ENCODE measurements at regions not wholly inside any gene's neighbourhood (a gene's known extent, or its start where the extent isn't known, plus 50 kb on each side); places are given as distances from the start of the nearest gene placed in this dataset.

GRCh38 chr3:117596503-117596902 lies 886.9 kb downstream of the TUSC7 start:
- Mint-ChIP-seq H3K4me1 (ENCODE audit: low read depth) (no peaks in the 10 kb centered on the region), H3K27ac (no peak overlapping the region), H3K27me3 (no peaks in the 10 kb centered on the region), H3K4me3 (no peak overlapping the region), H3K9me3 (peaks cover 4% of the 10 kb centered on the region), H3K36me3 (ENCODE audit: low read depth) (no peaks in the 10 kb centered on the region)
- no peak overlapping the region for H3K4me3 ChIP-seq (ENCODE audit: low read length)
- no peaks in the 10 kb centered on the region for H3K27me3 ChIP-seq (ENCODE audit: control insufficient read depth in 1 of 2, insufficient read depth in 2 of 2, low read length in 2 of 2)
- H3K27ac ChIP-seq (ENCODE audit: low read depth in 1 of 2, low read length in 2 of 2): no peak overlapping the region
- TF ChIP-seq, protein P1, sequence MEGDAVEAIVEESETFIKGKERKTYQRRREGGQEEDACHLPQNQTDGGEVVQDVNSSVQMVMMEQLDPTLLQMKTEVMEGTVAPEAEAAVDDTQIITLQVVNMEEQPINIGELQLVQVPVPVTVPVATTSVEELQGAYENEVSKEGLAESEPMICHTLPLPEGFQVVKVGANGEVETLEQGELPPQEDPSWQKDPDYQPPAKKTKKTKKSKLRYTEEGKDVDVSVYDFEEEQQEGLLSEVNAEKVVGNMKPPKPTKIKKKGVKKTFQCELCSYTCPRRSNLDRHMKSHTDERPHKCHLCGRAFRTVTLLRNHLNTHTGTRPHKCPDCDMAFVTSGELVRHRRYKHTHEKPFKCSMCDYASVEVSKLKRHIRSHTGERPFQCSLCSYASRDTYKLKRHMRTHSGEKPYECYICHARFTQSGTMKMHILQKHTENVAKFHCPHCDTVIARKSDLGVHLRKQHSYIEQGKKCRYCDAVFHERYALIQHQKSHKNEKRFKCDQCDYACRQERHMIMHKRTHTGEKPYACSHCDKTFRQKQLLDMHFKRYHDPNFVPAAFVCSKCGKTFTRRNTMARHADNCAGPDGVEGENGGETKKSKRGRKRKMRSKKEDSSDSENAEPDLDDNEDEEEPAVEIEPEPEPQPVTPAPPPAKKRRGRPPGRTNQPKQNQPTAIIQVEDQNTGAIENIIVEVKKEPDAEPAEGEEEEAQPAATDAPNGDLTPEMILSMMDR (IDR thresholded peaks at IDR 0.05): no peak
- ChIA-PET POLR2A (no interaction called here), CTCF (no interaction called here)
- no peaks in the 10 kb centered on the region for H3K36me3 ChIP-seq (ENCODE audit: insufficient read depth, low read length)
- H3K9me3 ChIP-seq (ENCODE audit: control insufficient read depth in 1 of 2, insufficient read depth in 1 of 2, low read length in 2 of 2): peaks cover 0 to 3% of the 10 kb centered on the region in 2 experiments
- ATAC-seq (ENCODE audit: poor library complexity) (no peak), DNase-seq (no peak)
- H3K4me1 ChIP-seq (ENCODE audit: insufficient read depth, low read length): no peaks in the 10 kb centered on the region
- intact Hi-C loops (cut with DNase I, micrococcal nuclease): no loop called here

GRCh38 chr3:117597865-117598264 lies 888.3 kb downstream of the TUSC7 start:
- peaks cover 4% of the 10 kb centered on the region for H3K9me3 Mint-ChIP-seq
- Histone ChIP-seq H3K27ac (ENCODE audit: low read depth in 1 of 2, low read length in 2 of 2) (no peak overlapping the region), H3K4me1 (ENCODE audit: insufficient read depth, low read length) (no peaks in the 10 kb centered on the region), H3K9me3 (ENCODE audit: control insufficient read depth in 1 of 2, insufficient read depth in 1 of 2, low read length in 2 of 2) (peaks cover 0 to 3% of the 10 kb centered on the region in 2 experiments), H3K36me3 (ENCODE audit: insufficient read depth, low read length) (no peaks in the 10 kb centered on the region), H3K4me3 (ENCODE audit: low read length) (no peak overlapping the region), H3K27me3 (ENCODE audit: control insufficient read depth in 1 of 2, insufficient read depth in 2 of 2, low read length in 2 of 2) (no peaks in the 10 kb centered on the region)
- intact Hi-C loops (cut with DNase I, micrococcal nuclease): no loop called here
- DNase-seq: no peak
- ChIA-PET POLR2A (no interaction called here), CTCF (no interaction called here)
- no peak for ATAC-seq (ENCODE audit: poor library complexity)
- H3K27ac Mint-ChIP-seq: no peak overlapping the region
- no peaks in the 10 kb centered on the region for H3K36me3 Mint-ChIP-seq (ENCODE audit: low read depth)
- TF ChIP-seq, protein P1 (IDR thresholded peaks at IDR 0.05): no peak
- no peaks in the 10 kb centered on the region for H3K4me1 Mint-ChIP-seq (ENCODE audit: low read depth)
- H3K4me3 Mint-ChIP-seq: no peak overlapping the region
- H3K27me3 Mint-ChIP-seq: no peaks in the 10 kb centered on the region

DNA sequence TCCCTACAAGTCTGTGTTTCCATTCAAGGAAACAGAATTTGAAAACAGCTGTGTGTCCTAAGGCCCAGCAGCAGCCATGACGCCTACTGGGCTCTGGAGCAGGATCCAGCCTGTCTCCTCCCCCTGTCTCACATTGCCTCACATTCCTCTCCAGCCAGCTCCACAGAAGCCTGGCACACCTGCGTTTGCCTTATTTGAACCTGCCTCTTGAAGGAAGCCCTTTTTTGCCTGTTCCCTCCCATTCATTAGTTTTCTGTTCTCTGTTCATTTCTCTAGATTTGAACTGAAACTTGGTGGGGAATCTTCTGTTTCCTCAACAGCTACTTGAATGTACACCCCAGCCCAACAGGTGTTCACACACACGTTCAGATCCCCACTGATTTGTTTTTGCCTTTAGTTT lies 890.5 kb downstream of the TUSC7 start:
- intact Hi-C loops (cut with DNase I, micrococcal nuclease): no loop called here
- Histone ChIP-seq H3K27ac (ENCODE audit: low read depth in 1 of 2, low read length in 2 of 2) (no peak overlapping the region), H3K27me3 (ENCODE audit: control insufficient read depth in 1 of 2, insufficient read depth in 2 of 2, low read length in 2 of 2) (no peaks in the 10 kb centered on the region), H3K36me3 (ENCODE audit: insufficient read depth, low read length) (no peaks in the 10 kb centered on the region), H3K9me3 (ENCODE audit: control insufficient read depth in 1 of 2, insufficient read depth in 1 of 2, low read length in 2 of 2) (no peaks in the 10 kb centered on the region), H3K4me3 (ENCODE audit: low read length) (no peak overlapping the region), H3K4me1 (ENCODE audit: insufficient read depth, low read length) (no peaks in the 10 kb centered on the region)
- no peak overlapping the region for H3K4me3 Mint-ChIP-seq
- H3K27ac Mint-ChIP-seq: no peak overlapping the region
- CTCF ChIA-PET: no interaction called here
- DNase-seq (no peak), ATAC-seq (ENCODE audit: poor library complexity) (no peak)
- TF ChIP-seq, protein P1 (IDR thresholded peaks at IDR 0.05): no peak
- no peaks in the 10 kb centered on the region for H3K36me3 Mint-ChIP-seq (ENCODE audit: low read depth)
- H3K4me1 Mint-ChIP-seq (ENCODE audit: low read depth): no peaks in the 10 kb centered on the region
- POLR2A ChIA-PET: no interaction called here
- no peaks in the 10 kb centered on the region for H3K27me3 Mint-ChIP-seq
- peaks cover 2% of the 10 kb centered on the region for H3K9me3 Mint-ChIP-seq

Measured in CD4-positive, alpha-beta T cell (primary cell).